ENCODE measurements at regions not wholly inside any gene's neighbourhood (a gene's known extent, or its start where the extent isn't known, plus 50 kb on each side); places are given as distances from the start of the nearest gene placed in this dataset.

- no peaks in the 10 kb centered on the region for H3K9me3 ChIP-seq (ENCODE audit: low read depth, low read length)
- no peaks in the 10 kb centered on the region for H3K79me2 ChIP-seq (ENCODE audit: insufficient read depth, low read length)
- H3K27me3 ChIP-seq (ENCODE audit: insufficient read depth, low read length), result no peaks in the 10 kb centered on the region
- no peak overlapping the region for H3K4me3 ChIP-seq (ENCODE audit: insufficient read depth, low read length)
- no peak overlapping the region for H3K27ac ChIP-seq (ENCODE audit: low read depth, low read length)
- no peaks in the 10 kb centered on the region for H3K36me3 ChIP-seq (ENCODE audit: insufficient read depth, low read length)
- no peaks in the 10 kb centered on the region for H3K4me1 ChIP-seq (ENCODE audit: insufficient read depth, low read length)
- TF ChIP-seq, protein P1, sequence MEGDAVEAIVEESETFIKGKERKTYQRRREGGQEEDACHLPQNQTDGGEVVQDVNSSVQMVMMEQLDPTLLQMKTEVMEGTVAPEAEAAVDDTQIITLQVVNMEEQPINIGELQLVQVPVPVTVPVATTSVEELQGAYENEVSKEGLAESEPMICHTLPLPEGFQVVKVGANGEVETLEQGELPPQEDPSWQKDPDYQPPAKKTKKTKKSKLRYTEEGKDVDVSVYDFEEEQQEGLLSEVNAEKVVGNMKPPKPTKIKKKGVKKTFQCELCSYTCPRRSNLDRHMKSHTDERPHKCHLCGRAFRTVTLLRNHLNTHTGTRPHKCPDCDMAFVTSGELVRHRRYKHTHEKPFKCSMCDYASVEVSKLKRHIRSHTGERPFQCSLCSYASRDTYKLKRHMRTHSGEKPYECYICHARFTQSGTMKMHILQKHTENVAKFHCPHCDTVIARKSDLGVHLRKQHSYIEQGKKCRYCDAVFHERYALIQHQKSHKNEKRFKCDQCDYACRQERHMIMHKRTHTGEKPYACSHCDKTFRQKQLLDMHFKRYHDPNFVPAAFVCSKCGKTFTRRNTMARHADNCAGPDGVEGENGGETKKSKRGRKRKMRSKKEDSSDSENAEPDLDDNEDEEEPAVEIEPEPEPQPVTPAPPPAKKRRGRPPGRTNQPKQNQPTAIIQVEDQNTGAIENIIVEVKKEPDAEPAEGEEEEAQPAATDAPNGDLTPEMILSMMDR (IDR thresholded peaks at IDR 0.05; ENCODE audit: extremely low read depth, low read depth, low read length), result no peak
- no peak for DNase-seq (ENCODE audit: insufficient read length, low spot score, missing footprints)
- H3K4me2 ChIP-seq (ENCODE audit: insufficient read depth, low read length), result no peak overlapping the region
- no peaks in the 10 kb centered on the region for H4K20me1 ChIP-seq (ENCODE audit: insufficient read depth, low read length)
- no peak overlapping the region for H2AFZ ChIP-seq (ENCODE audit: low read length)
Measured at GRCh38 chr17:15145621-15146020, 119.5 kb downstream of the PMP22 start.

GRCh38 chr17:15143524-15143923 lies 121.6 kb downstream of the PMP22 start:
- TF ChIP-seq, protein P1 (IDR thresholded peaks at IDR 0.05; ENCODE audit: extremely low read depth, low read depth, low read length), result no peak
- Histone ChIP-seq H3K9me3 (ENCODE audit: low read depth, low read length) (no peaks in the 10 kb centered on the region), H3K4me2 (ENCODE audit: insufficient read depth, low read length) (no peak overlapping the region), H3K27me3 (ENCODE audit: insufficient read depth, low read length) (no peaks in the 10 kb centered on the region), H3K36me3 (ENCODE audit: insufficient read depth, low read length) (no peaks in the 10 kb centered on the region), H3K79me2 (ENCODE audit: insufficient read depth, low read length) (no peaks in the 10 kb centered on the region), H3K27ac (ENCODE audit: low read depth, low read length) (no peak overlapping the region), H4K20me1 (ENCODE audit: insufficient read depth, low read length) (no peaks in the 10 kb centered on the region), H2AFZ (ENCODE audit: low read length) (no peak overlapping the region), H3K4me3 (ENCODE audit: insufficient read depth, low read length) (no peak overlapping the region), H3K4me1 (ENCODE audit: insufficient read depth, low read length) (no peaks in the 10 kb centered on the region)
- DNase-seq (ENCODE audit: insufficient read length, low spot score, missing footprints), result no peak

- H3K4me1 ChIP-seq (ENCODE audit: insufficient read depth, low read length), result no peaks in the 10 kb centered on the region
- H3K27me3 ChIP-seq (ENCODE audit: insufficient read depth, low read length), result no peaks in the 10 kb centered on the region
- H2AFZ ChIP-seq (ENCODE audit: low read length), result no peak overlapping the region
- TF ChIP-seq, protein P1 (IDR thresholded peaks at IDR 0.05; ENCODE audit: extremely low read depth, low read depth, low read length), result no peak
- no peak for DNase-seq (ENCODE audit: insufficient read length, low spot score, missing footprints)
- no peak overlapping the region for H3K4me2 ChIP-seq (ENCODE audit: insufficient read depth, low read length)
- H3K79me2 ChIP-seq (ENCODE audit: insufficient read depth, low read length), result no peaks in the 10 kb centered on the region
- H3K4me3 ChIP-seq (ENCODE audit: insufficient read depth, low read length), result no peak overlapping the region
- no peaks in the 10 kb centered on the region for H3K36me3 ChIP-seq (ENCODE audit: insufficient read depth, low read length)
- H3K27ac ChIP-seq (ENCODE audit: low read depth, low read length), result no peak overlapping the region
- no peaks in the 10 kb centered on the region for H3K9me3 ChIP-seq (ENCODE audit: low read depth, low read length)
- no peaks in the 10 kb centered on the region for H4K20me1 ChIP-seq (ENCODE audit: insufficient read depth, low read length)
Measured at GRCh38 chr17:15134363-15134762, 130.8 kb downstream of the PMP22 start.

- Histone ChIP-seq H3K27me3 (ENCODE audit: insufficient read depth, low read length) (no peaks in the 10 kb centered on the region), H2AFZ (ENCODE audit: low read length) (no peak overlapping the region), H3K9me3 (ENCODE audit: low read depth, low read length) (no peaks in the 10 kb centered on the region), H3K36me3 (ENCODE audit: insufficient read depth, low read length) (no peaks in the 10 kb centered on the region), H3K79me2 (ENCODE audit: insufficient read depth, low read length) (no peaks in the 10 kb centered on the region), H3K27ac (ENCODE audit: low read depth, low read length) (no peak overlapping the region), H3K4me3 (ENCODE audit: insufficient read depth, low read length) (no peak overlapping the region), H3K4me1 (ENCODE audit: insufficient read depth, low read length) (no peaks in the 10 kb centered on the region), H3K4me2 (ENCODE audit: insufficient read depth, low read length) (no peak overlapping the region), H4K20me1 (ENCODE audit: insufficient read depth, low read length) (no peaks in the 10 kb centered on the region)
- TF ChIP-seq, protein P1 (IDR thresholded peaks at IDR 0.05; ENCODE audit: extremely low read depth, low read depth, low read length), result no peak
- DNase-seq (ENCODE audit: insufficient read length, low spot score, missing footprints), result no peak
Measured at GRCh38 chr17:15133826-15134225, 131.3 kb downstream of the PMP22 start.
